ENCODE measurements at regions not wholly inside any gene's neighbourhood (a gene's known extent, or its start where the extent isn't known, plus 50 kb on each side); places are given as distances from the start of the nearest gene placed in this dataset.
A peak's percentile ranks its signal among the peaks of the same experiment; 100 is the strongest.

- no peak for DNase-seq (ENCODE audit: low spot score)
Measured at GRCh38 chr9:118521261-118521660, 817.1 kb downstream of the TLR4 start.

DNA sequence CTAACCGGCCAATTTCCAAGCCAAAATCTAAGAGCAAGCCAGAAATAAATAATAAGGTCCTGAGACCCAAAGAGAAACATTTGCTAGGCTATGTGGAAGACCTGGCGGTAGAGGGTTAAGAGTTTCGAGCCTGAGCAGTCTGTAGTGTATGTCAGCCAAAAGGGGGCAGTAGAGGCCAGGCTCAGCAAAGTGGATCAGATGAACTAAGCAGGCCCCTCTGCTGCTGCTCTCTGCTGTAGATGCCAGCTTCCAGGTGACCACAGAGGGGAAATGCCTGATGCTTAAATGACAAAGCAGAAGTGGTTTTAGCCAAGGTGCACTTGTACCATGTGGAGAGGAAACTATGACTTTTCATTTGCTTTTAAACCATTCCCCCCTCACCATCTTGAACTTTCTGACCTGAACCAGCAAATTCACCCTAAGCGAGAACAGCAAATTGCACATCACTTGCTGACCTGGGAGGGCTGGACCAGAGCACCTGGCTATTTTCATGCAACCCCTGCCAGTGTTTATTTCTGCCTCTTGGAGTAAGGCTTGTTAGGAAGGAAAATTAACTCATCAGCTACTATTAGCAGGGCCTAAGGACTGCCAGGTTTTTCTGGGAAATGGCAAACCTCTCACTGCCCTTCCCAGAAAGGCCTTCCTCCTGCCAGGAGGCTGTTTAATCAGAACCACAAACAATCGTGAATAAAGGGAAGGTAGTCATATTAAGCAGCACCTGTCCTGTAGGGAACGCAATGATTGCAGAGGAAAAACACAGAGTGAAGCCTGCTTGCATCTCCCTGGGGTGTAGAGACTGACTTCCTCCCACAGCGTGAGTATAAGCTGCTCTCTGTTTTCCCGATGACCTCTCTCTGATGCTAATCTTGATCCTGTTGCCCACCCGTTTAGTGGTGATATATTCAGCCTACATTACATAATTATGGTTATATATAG is 818.2 kb downstream of the TLR4 start:
- DNase-seq (ENCODE audit: low spot score): peak; percentile 11

GRCh38 chr9:118527261-118527660 is 823.1 kb downstream of the TLR4 start:
- no peak for DNase-seq (ENCODE audit: low spot score)

GRCh38 chr9:118529210-118529609 is 825.0 kb downstream of the TLR4 start:
- no peak for DNase-seq (ENCODE audit: low spot score)

GRCh38 chr9:118529624-118530214 is 825.5 kb downstream of the TLR4 start:
- DNase-seq (ENCODE audit: low spot score): no peak

- DNase-seq (ENCODE audit: low spot score): no peak
Measured at GRCh38 chr9:118532592-118532991, 828.4 kb downstream of the TLR4 start.

DNA sequence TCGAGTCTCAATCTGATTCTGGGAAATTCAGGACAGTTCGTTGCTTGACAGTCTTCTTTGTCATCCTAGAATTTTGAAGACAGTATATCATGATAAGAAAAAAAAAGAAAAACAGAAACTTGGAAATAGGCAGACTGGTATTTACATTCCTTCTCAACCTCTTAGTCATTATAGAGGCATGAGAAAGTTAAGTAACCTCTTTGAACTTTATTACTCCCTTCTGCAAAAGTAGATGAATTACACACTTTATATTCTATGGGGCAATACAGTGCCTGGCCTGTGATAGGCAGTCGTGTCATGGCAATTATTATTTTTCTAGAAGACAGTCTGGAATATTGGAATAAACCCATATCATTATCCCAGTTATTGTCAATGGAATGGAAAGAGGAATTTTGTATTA is 828.9 kb downstream of the TLR4 start:
- DNase-seq (ENCODE audit: low spot score): no peak

DNA sequence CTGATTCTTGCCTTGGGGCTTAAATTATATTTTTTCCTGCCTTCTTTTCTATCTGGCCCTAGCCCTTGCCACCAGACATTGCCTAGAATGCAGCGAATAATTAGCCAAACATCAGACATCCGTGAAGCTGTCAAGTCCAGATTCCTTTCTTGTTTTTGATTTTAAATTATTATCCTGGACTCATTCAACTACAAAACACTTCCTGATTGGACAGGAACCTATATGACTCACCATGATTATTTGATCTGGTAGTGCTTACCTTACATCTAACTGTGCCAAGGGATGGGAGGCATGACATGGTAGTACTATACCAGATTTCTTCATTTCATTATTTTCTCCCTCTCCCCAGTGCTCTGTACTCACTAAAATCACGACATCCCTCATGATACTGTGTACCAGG is 829.6 kb downstream of the TLR4 start:
- no peak for DNase-seq (ENCODE audit: low spot score)

- DNase-seq (ENCODE audit: low spot score): no peak
Measured at GRCh38 chr9:118536153-118536552, 832.0 kb downstream of the TLR4 start.

DNA sequence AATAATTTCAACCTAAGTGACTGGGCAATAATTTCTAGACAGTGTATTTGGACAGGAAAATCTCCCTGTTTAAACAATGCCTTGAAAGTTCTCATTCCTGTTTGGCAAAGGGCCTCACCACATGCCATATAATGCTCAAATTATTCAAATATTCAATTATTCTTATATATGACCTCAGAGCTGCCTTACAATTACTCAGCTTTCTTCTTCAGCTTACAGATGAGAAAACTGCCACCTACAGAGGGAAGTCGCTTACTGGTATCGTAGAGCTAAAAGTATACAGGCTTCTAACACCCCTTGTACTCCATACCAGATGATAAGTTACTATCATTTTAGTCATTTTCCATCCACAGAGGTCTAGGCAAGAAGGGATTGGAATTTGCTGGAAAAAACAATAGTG is 830.3 kb downstream of the BRINP1 start:
- no peak for DNase-seq (ENCODE audit: low spot score)

DNA sequence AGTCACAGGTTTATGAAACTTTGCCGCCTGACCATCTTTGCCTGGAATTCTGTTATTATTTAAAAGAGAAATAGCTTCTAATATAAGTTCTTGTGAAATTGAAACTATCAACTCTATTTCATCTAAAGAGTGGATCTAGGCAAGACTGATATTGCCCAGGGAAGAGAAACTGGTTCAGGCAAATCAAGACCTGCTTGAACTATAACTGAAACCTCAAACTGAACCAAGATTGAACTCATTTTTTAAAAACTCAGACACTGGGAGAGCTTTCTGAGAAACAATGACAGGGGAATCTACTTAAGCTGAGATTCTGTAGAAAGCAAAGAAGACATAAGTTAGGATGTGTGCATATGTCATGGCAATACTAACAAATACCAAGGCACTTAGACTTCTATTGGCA is 815.8 kb downstream of the BRINP1 start:
- DNase-seq (ENCODE audit: low spot score): no peak

- DNase-seq (ENCODE audit: low spot score): no peak
Measured at GRCh38 chr9:118554987-118555386, 814.2 kb downstream of the BRINP1 start.

GRCh38 chr9:118558026-118558425 is 811.2 kb downstream of the BRINP1 start:
- no peak for DNase-seq (ENCODE audit: low spot score)

DNA sequence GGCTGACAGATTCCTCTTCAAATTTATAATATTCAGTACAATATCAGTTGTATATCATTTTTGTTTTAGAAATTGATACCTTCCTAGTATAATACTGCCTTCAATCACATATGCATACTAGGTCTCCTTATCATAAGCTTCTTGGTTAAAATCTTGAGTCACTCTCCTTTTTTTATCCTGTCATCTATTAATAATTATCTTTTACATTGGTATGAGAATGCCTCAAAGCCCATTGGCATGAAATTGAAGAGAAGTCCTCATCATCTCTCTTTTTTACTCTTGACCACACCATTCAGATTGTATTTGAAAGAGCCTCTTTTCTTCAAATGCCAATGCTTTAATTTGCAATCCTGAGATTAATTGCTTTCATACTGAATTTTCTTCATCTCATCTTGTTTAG is 810.3 kb downstream of the BRINP1 start:
- DNase-seq (ENCODE audit: low spot score): no peak

- no peak for DNase-seq (ENCODE audit: low spot score)
Measured at GRCh38 chr9:118561051-118561450, 808.2 kb downstream of the BRINP1 start.

GRCh38 chr9:118563677-118564076 is 805.6 kb downstream of the BRINP1 start:
- no peak for DNase-seq (ENCODE audit: low spot score)

DNA sequence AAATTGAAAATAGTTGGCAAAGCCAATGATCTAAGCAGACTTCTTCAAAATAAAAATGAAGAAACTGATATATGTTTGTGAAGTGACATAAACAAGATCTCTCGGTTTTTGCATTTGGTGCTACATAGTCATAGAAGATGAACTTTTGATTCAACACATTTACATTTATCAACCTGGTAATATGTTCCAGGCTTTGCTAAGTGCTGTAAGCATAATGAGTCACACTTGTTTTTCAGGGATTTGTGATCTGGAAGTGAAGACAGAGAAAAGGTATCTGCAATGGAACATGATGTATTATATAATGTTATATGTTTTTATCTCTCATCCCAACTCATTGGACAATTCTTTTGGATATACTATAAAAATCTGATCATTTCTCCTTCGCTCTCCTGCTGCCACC is 801.4 kb downstream of the BRINP1 start:
- no peak for DNase-seq (ENCODE audit: low spot score)

DNA sequence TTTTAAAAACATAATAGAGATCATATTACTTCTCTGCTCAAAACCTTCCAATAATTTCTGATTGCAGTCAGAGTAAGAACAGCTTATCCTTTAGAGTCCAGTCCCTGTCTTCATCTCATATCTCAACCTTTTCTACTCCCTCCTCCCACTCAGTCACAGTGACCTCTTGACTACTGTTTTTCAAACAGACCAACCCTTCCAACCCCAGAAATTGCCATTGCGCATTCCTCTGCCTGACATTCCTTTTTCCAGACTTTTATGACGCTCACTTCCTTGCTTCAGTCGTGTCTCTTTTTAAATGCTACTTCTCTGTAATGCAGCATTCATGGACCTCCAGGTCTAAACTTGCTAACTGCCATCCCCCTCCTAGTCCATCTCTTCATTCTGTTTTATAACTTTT is 800.5 kb downstream of the BRINP1 start:
- DNase-seq (ENCODE audit: low spot score): no peak

- no peak for DNase-seq (ENCODE audit: low spot score)
Measured at GRCh38 chr9:118569148-118569547, 800.1 kb downstream of the BRINP1 start.

- DNase-seq (ENCODE audit: low spot score): no peak
Measured at GRCh38 chr9:118570066-118570465, 799.2 kb downstream of the BRINP1 start.

DNA sequence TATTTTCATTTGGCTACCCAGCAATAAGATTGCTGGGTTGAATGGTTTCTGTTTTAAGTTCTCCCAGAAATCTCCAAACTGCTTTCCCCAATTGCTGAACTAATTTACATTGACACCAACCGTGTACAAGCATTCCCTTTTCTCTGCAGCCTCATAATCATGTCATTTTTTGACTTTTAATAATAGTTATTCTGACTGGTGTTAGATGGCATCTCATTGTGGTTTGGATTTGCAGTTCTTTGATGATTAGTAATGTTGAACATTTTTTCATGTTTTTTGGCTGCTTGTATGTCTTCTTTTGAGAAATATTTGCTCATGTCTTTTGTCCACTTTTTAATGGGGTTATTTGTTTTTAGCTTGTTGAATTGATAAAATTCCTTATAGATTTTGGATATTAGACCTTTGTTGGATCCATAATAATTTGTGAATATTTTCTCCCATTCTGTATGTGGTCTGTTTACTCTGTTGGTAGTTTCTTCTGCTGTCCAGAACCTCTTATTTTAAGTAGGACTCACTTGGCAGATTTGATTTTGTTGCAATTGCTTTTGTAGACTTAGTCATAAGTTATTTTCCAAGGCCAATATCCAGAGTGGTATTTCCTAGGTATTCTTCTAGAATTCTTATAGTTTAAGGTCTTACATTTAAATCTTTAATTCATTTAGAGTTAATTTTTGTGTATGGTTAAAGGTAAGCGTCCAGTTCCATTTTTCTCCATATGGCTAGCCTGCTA is 793.7 kb downstream of the BRINP1 start:
- no peak for DNase-seq (ENCODE audit: low spot score)

GRCh38 chr9:118577121-118577520 is 792.1 kb downstream of the BRINP1 start:
- no peak for DNase-seq (ENCODE audit: low spot score)

DNA sequence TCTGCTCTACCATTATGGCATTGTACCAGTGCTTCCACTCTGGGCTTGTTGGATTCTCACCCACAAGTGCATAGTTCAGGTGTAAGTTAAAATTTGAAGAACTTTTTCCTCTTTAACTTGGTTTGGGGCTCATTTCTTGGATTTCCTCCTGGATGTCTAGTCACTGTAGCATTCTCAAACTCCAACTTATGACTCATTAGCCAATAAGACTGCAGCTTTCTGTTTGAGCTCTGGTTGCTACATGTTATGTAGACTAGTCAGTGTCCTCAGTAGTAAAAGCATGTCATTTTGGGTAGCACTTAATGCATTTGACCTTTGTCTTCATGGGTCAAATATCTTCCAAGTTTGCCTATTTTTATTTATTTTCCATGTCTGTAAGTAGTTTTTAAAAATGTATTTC is 790.8 kb downstream of the BRINP1 start:
- no peak for DNase-seq (ENCODE audit: low spot score)

All from germinal center (tissue), 1 donor.